NK-92 treated with Interleukin-12 subunit alpha and Interleukin-12 subunit beta, amount 100 ng/mL, for 24 hours (cell line): ENCODE measurements at regions not wholly inside any gene's neighbourhood (a gene's known extent, or its start where the extent isn't known, plus 50 kb on each side); places are given as distances from the start of the nearest gene placed in this dataset.

Source experiments
- DNase-seq: peaks from one replicate; lab custom pipeline; 2025; lab: John Stamatoyannopoulos, UW

- peak; percentile 12 for DNase-seq
Measured at GRCh38 chr1:213871179-213871578, 116.6 kb upstream of the PROX1 start.

- no peak for DNase-seq
Measured at GRCh38 chr1:213874789-213875188, 113.0 kb upstream of the PROX1 start.

- DNase-seq = no peak
Measured at GRCh38 chr1:213876531-213876930, 111.2 kb upstream of the PROX1 start.

- no peak for DNase-seq
Measured at GRCh38 chr1:213883618-213884017, 104.2 kb upstream of the PROX1 start.

GRCh38 chr1:213884402-213884801, 103.4 kb upstream of the PROX1 start:
- no peak for DNase-seq

DNA sequence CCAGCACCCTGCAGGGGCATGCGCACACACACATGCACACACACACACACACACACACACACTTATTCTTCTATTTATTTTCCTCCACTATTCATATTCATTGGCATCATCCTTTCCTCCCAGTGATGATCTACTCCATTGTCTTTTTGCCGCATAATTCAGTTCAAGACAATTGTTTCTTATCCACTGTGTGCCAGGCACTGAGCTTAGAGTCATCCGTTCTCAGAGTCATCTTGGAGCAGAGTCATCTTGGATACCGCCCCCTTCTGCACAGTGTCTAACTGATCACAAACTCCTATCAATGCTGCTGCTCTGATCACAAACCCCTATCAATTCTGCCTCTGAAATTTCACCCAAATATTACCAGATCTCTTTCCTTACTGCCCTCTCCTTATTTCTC, 102.8 kb upstream of the PROX1 start:
- DNase-seq = no peak

DNA sequence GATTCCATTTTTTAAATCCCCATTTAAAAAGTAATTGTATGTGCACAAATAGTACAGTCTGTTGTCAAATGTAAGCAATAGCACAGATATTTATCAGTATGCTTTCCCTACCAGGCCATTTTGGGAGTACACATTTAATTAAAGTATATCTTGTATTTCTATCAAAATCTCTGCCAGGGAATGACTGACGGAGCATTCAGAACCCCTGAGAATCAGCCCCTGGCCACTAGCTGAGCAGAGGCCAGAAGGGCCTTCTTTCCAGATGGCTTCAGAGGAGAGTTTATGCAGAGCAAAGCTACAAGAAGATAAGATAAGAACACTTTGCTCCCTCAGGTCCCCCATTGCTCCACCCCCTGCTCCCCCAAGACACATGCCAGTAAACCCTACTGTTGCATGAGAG, 99.9 kb upstream of the PROX1 start:
- no peak for DNase-seq

- DNase-seq = no peak
Measured at GRCh38 chr1:213891989-213892902, 95.5 kb upstream of the PROX1 start.

GRCh38 chr1:213898684-213899083, 89.1 kb upstream of the PROX1 start:
- no peak for DNase-seq

DNA sequence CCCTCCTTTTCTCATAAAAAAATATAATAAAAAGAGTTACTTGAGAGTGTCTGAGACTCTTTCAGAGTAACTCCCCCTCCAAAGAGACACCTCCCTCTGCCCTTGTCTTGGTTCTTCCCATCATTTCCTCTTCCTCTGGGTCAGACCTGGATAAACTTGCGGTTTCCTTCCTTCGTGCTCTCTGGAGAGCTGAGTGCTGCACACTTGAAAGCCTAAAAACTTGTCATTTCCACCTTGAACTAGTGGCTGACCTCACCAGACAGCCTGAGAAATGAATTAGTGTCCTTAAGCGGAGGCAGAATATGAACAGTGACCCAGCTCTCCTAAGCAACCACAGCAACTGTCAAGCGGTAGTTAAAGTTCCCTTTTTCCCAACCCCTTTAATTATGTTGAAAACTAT, 88.4 kb upstream of the PROX1 start:
- DNase-seq = no peak

GRCh38 chr1:213905344-213905743, 82.4 kb upstream of the PROX1 start:
- DNase-seq = no peak

DNA sequence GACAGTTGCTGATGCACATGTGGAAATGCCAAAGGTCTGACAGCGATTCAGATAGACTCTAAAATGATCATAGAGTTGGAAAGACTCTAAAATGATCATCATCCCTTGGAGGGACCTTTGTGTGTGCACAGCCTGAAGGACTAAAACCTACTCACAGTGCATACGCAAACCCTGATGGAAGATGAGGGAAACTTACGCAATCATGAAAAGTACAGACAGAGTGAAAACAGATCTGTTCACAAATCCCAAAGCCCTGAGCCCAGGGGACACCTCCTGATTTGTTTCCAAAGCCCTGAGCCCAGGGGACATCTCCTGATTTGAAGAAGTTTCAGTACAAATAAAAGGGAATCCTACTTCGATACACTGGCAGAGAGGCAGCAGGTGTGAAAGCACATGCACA, 79.3 kb upstream of the PROX1 start:
- no peak for DNase-seq

DNA sequence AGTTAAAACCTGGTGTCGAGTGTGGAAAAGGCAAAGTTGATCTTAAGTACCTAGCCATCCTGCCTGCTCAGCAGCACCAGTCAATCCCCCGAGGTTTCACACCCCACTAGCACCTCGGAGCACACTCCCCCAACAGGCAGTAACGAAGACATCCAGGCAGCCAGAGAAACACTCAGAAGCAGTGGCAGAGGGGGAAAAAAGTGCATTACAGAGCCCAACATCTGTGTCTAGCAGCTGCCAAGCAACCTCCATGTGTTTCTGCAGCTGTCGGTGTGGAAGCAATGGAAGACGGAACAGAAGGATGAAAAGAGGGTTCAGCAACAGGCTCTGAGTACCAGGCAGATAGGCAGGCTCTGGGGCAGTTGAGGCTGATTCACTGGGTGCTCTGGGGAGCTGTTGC, 73.4 kb upstream of the PROX1 start:
- no peak for DNase-seq

DNA sequence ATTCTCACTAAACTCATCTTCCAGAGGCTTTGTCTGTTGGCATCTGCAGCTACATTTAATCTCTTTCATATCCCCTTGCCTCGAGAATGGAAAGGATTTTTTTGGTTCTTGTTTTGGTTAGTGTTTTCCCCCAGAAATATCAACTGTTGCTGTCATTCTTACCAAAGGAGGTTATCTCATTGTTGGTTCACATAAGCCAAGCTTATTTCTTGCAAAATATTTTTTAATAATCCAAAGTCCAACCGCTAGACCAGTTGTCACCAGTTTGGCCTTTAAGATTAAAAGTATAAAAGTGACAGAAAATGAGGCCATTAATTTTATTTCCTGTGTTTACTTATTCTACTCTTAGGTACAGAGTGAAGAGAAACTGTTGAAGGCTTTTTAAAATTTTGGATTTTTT, 66.5 kb upstream of the PROX1 start:
- no peak for DNase-seq

DNA sequence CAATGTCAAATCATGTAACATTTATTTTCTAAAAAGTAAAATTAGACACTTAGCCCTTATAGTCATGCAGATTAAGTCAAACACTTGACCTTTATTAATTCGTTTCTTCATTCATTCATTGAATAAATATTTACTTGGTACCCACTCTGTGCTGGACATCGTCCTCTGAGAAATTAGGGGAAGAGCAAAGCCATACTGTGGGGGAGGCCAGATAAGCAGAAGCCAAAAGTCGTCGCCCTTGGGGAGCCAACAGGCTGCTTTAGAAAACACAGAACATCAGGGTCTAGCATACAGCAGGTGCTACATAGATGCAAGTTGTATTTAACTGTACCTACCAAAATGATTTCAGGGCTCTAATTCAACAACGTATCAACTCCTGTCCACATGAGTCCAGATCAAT, 66.1 kb upstream of the PROX1 start:
- no peak for DNase-seq

DNA sequence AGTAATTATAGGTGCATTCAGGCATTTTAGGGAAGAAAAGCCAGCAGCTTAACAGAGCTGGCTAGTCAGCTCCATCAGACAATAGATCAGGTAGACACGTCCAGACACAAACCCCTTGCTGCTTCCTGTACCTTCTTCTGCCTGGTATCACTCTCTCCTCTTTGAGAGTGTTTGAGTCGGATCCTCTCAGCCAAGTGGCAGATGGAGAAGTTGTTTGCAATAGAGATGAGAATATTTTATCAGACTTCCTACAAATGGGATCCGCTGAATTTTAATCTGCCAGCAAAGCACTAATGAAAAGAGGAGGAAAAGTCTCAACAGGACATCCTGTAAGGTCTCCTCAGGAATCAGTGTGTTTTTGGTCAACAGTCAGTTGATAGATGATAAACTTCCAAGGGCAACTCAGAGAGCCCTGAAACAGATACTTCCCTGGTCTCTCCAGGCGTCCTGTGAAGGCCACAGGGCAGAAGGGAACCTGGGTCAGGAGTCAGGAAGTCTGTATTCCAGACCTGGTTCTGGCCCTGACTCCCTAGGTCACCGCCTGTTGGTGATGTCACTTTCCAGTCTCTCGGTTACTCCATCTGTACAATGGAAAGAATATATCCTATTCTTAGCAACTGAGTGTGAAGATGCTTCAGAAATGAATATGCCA, 62.1 kb upstream of the PROX1 start:
- DNase-seq = no peak

GRCh38 chr1:213927846-213928245, 59.9 kb upstream of the PROX1 start:
- no peak for DNase-seq

GRCh38 chr1:213929398-213929797, 58.4 kb upstream of the PROX1 start:
- DNase-seq = no peak

- no peak for DNase-seq
Measured at GRCh38 chr1:213931836-213932235, 55.9 kb upstream of the PROX1 start.

GRCh38 chr1:213933336-213933735, 54.4 kb upstream of the PROX1 start:
- DNase-seq = no peak

GRCh38 chr1:213934649-213935048, 53.1 kb upstream of the PROX1 start:
- DNase-seq = no peak

DNA sequence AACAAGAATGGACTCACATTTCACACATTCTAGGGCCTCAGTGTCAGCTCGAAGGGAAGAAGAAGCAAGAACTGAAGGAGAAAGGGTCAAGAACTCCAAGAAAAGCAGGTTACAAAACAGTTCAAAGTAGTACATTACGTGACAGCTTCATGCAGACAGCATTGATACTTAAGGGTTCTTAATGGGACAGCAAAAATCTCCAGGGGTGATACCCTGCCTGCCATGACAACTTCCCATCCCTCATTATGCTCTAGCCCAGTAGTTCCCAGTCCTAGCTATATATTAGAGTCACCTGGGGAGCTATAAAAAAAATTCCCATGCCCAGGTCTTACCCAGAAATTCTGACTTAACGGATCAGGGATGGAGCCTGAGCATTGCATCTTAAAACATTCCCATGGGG, 51.2 kb upstream of the PROX1 start:
- no peak for DNase-seq
